ENCODE measurements at regions not wholly inside any gene's neighbourhood (a gene's known extent, or its start where the extent isn't known, plus 50 kb on each side); places are given as distances from the start of the nearest gene placed in this dataset.

GRCh38 chr2:220166616-220167015 is 539.2 kb downstream of the SLC4A3 start:
- WGBS, 2 donors, result 77 to 80% methylated on average over 3 of the region's 3 CpGs

GRCh38 chr2:220167956-220168355 is 540.5 kb downstream of the SLC4A3 start:
- ATAC-seq (ENCODE audit: insufficient read depth, low FRiP score) (no peak), DNase-seq (no peak)
- H3K9me3 ChIP-seq (ENCODE audit: control insufficient read depth in 4 of 4, insufficient read depth in 3 of 4, low read length in 3 of 4), result no peaks in the 10 kb centered on the region
- H3K4me3 ChIP-seq, result no peak overlapping the region
- no peaks in the 10 kb centered on the region for H3K36me3 ChIP-seq (ENCODE audit: control insufficient read depth in 4 of 4, insufficient read depth in 4 of 4, low read length in 4 of 4)
- no peak overlapping the region for H3K9ac ChIP-seq (ENCODE audit: insufficient read depth in 1 of 2, low read length in 2 of 2)
- H3K4me1 ChIP-seq (ENCODE audit: control insufficient read depth in 5 of 5, insufficient read depth in 5 of 5, low read length in 5 of 5), result peaks cover 0 to 11% (median 0%) of the 10 kb centered on the region in 5 donors
- H3K27ac ChIP-seq (ENCODE audit: low read depth in 1 of 2, low read length in 1 of 2), result no peak overlapping the region
- 85 to 91% methylated on average over 4 of the region's 4 CpGs for WGBS, 2 donors
- no peak for TF ChIP-seq CTCF (IDR thresholded peaks at IDR 0.05; ENCODE audit: control extremely low read depth, extremely low read depth)
- H3K27me3 ChIP-seq (ENCODE audit: control insufficient read depth in 3 of 3, insufficient read depth in 3 of 3, low read length in 2 of 3), result no peaks in the 10 kb centered on the region

More at GRCh38 chr2:220166616-220167015, 539.2 kb downstream of the SLC4A3 start:
- DNase-seq, result no peak
- Histone ChIP-seq H3K9me3 (ENCODE audit: control insufficient read depth in 4 of 4, insufficient read depth in 3 of 4, low read length in 3 of 4) (no peaks in the 10 kb centered on the region), H3K4me1 (ENCODE audit: control insufficient read depth in 5 of 5, insufficient read depth in 5 of 5, low read length in 5 of 5) (peaks cover 0 to 11% (median 0%) of the 10 kb centered on the region in 5 donors), H3K27ac (ENCODE audit: low read depth in 1 of 2, low read length in 1 of 2) (no peak overlapping the region), H3K27me3 (ENCODE audit: control insufficient read depth in 3 of 3, insufficient read depth in 3 of 3, low read length in 2 of 3) (no peaks in the 10 kb centered on the region), H3K36me3 (ENCODE audit: control insufficient read depth in 4 of 4, insufficient read depth in 4 of 4, low read length in 4 of 4) (no peaks in the 10 kb centered on the region), H3K4me3 (no peak overlapping the region), H3K9ac (ENCODE audit: insufficient read depth in 1 of 2, low read length in 2 of 2) (no peak overlapping the region)
- no peak for ATAC-seq (ENCODE audit: insufficient read depth, low FRiP score)
- TF ChIP-seq CTCF (IDR thresholded peaks at IDR 0.05; ENCODE audit: control extremely low read depth, extremely low read depth), result no peak

- Histone ChIP-seq H3K4me3 (no peak overlapping the region), H3K4me1 (ENCODE audit: control insufficient read depth in 5 of 5, insufficient read depth in 5 of 5, low read length in 5 of 5) (peaks cover 0 to 11% (median 0%) of the 10 kb centered on the region in 5 donors), H3K27ac (ENCODE audit: low read depth in 1 of 2, low read length in 1 of 2) (no peak overlapping the region), H3K9ac (ENCODE audit: insufficient read depth in 1 of 2, low read length in 2 of 2) (no peak overlapping the region), H3K27me3 (ENCODE audit: control insufficient read depth in 3 of 3, insufficient read depth in 3 of 3, low read length in 2 of 3) (no peaks in the 10 kb centered on the region), H3K36me3 (ENCODE audit: control insufficient read depth in 4 of 4, insufficient read depth in 4 of 4, low read length in 4 of 4) (no peaks in the 10 kb centered on the region), H3K9me3 (ENCODE audit: control insufficient read depth in 4 of 4, insufficient read depth in 3 of 4, low read length in 3 of 4) (no peaks in the 10 kb centered on the region)
- DNase-seq (peak in 2 of 3 donors; percentile 46 to 66), ATAC-seq (ENCODE audit: insufficient read depth, low FRiP score) (no peak)
- WGBS, 2 donors, result 81 to 86% methylated on average over 4 of the region's 4 CpGs
- TF ChIP-seq CTCF (IDR thresholded peaks at IDR 0.05; ENCODE audit: control extremely low read depth, extremely low read depth), result no peak
These were observed 541.6 kb downstream of the SLC4A3 start for GRCh38 chr2:220168891-220169546.

- H3K9ac ChIP-seq (ENCODE audit: insufficient read depth in 1 of 2, low read length in 2 of 2), result no peak overlapping the region
- 53 to 86% methylated on average over 2 of the region's 2 CpGs for WGBS, 2 donors
- no peak for DNase-seq
- no peaks in the 10 kb centered on the region for H3K4me1 ChIP-seq (ENCODE audit: control insufficient read depth in 5 of 5, insufficient read depth in 5 of 5, low read length in 5 of 5)
- H3K27ac ChIP-seq (ENCODE audit: low read depth in 1 of 2, low read length in 1 of 2), result no peak overlapping the region
- H3K27me3 ChIP-seq (ENCODE audit: control insufficient read depth in 3 of 3, insufficient read depth in 3 of 3, low read length in 2 of 3), result no peaks in the 10 kb centered on the region
- ATAC-seq (ENCODE audit: insufficient read depth, low FRiP score), result no peak
- TF ChIP-seq CTCF (IDR thresholded peaks at IDR 0.05; ENCODE audit: control extremely low read depth, extremely low read depth), result no peak
- no peaks in the 10 kb centered on the region for H3K36me3 ChIP-seq (ENCODE audit: control insufficient read depth in 4 of 4, insufficient read depth in 4 of 4, low read length in 4 of 4)
- no peak overlapping the region for H3K4me3 ChIP-seq
- H3K9me3 ChIP-seq (ENCODE audit: control insufficient read depth in 4 of 4, insufficient read depth in 3 of 4, low read length in 3 of 4), result no peaks in the 10 kb centered on the region
These were observed 547.4 kb downstream of the SLC4A3 start for GRCh38 chr2:220174826-220175225.

All from lung (tissue), 11 donors.